ENCODE measurements at regions not wholly inside any gene's neighbourhood (a gene's known extent, or its start where the extent isn't known, plus 50 kb on each side); places are given as distances from the start of the nearest gene placed in this dataset.

DNA sequence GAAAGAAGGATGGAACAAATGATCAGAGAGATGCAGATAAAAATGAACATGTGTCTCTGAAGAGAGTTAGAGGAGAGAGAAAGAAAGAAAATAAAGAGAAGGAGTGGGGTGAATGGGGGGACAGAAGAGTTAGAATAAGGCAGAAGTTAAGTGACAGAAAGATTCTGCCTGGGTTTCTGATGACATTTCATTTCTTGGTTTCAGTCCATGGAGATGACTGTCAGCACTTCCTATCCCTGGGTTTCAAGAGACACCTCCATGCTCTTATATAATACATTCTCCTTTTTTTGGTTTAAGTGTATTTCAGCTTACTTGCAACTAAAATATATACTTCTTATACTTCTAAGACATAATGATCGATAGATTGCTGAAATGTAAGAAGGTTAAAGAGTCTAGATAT is 213.0 kb upstream of the IL12B start:
- no peak for TF ChIP-seq RXRA (IDR thresholded peaks at IDR 0.05)
- no peak for TF ChIP-seq RAD21 (IDR thresholded peaks at IDR 0.05)
- TF ChIP-seq, protein P1, sequence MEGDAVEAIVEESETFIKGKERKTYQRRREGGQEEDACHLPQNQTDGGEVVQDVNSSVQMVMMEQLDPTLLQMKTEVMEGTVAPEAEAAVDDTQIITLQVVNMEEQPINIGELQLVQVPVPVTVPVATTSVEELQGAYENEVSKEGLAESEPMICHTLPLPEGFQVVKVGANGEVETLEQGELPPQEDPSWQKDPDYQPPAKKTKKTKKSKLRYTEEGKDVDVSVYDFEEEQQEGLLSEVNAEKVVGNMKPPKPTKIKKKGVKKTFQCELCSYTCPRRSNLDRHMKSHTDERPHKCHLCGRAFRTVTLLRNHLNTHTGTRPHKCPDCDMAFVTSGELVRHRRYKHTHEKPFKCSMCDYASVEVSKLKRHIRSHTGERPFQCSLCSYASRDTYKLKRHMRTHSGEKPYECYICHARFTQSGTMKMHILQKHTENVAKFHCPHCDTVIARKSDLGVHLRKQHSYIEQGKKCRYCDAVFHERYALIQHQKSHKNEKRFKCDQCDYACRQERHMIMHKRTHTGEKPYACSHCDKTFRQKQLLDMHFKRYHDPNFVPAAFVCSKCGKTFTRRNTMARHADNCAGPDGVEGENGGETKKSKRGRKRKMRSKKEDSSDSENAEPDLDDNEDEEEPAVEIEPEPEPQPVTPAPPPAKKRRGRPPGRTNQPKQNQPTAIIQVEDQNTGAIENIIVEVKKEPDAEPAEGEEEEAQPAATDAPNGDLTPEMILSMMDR (IDR thresholded peaks at IDR 0.05; ENCODE audit: low read depth, low read length, missing input control), result no peak
- TF ChIP-seq, protein P2, sequence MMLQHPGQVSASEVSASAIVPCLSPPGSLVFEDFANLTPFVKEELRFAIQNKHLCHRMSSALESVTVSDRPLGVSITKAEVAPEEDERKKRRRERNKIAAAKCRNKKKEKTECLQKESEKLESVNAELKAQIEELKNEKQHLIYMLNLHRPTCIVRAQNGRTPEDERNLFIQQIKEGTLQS (IDR thresholded peaks at IDR 0.05), result no peak
